OCI-LY3 (cell line): ENCODE measurements at regions not wholly inside any gene's neighbourhood (a gene's known extent, or its start where the extent isn't known, plus 50 kb on each side); places are given as distances from the start of the nearest gene placed in this dataset.

Source experiments
- H2AFZ ChIP-seq: fragments of 200-600, 300-600 bp; shearing (Covaris generic); 2 replicates; pipeline ENCODE4 v1.6.0; 2014; ENCODE audit warnings: antibody characterized with exemption, low read depth, low read length
- H3K27ac ChIP-seq: fragments of 200-600, 300-600 bp; sonication (generic); 2 replicates; pipeline ENCODE4 v1.5.1; 2014; ENCODE audit warnings: mild to moderate bottlenecking, low read length, moderate library complexity, mixed read lengths
- H3K27me3 ChIP-seq: fragments of 200-600, 300-600 bp; sonication (generic); 2 replicates; pipeline ENCODE4 v1.6.1; 2014; ENCODE audit warnings: low read depth, low read length, mixed read lengths
- H3K36me3 ChIP-seq: fragments of 200-600, 300-600 bp; sonication (generic); replicated peaks from 2 replicates; pipeline ENCODE3; 2014; ENCODE audit warnings: low read depth, low read length, mixed read lengths
- H3K4me1 ChIP-seq: fragments of 300-600, 200-600 bp; sonication (generic); 2 replicates; pipeline ENCODE4 v1.6.1; 2014; ENCODE audit warnings: low read length, mixed read lengths
- H3K4me2 ChIP-seq: fragments of 200-600, 300-600 bp; sonication (generic); 2 replicates; pipeline ENCODE4 v1.6.1; 2014; ENCODE audit warnings: low read length, mixed read lengths
- H3K4me3 ChIP-seq: fragments of 300-600, 200-600 bp; sonication (generic); 2 replicates; pipeline ENCODE4 v1.5.1; 2014; ENCODE audit warnings: antibody characterized with exemption, mild to moderate bottlenecking, low read length, moderate library complexity
- H3K79me2 ChIP-seq: fragments of 300-600, 200-600 bp; shearing (Covaris generic); 2 replicates; pipeline ENCODE4 v1.6.1; 2014; ENCODE audit warnings: mild to moderate bottlenecking, low read length, mixed read lengths
- H3K9ac ChIP-seq: fragments of 300-600, 200-600 bp; shearing (Covaris generic); 2 replicates; pipeline ENCODE4 v1.6.0; 2014; ENCODE audit warnings: mild to moderate bottlenecking, low read length, moderate library complexity
- H3K9me3 ChIP-seq: fragments of 200-600, 300-600 bp; shearing (Covaris generic); 2 replicates; pipeline ENCODE4 v1.6.1; 2014; ENCODE audit warnings: low read length, mixed read lengths; ENCODE audit not compliant: insufficient read depth
- H4K20me1 ChIP-seq: fragments of 200-600, 300-600 bp; sonication (generic); 2 replicates; pipeline ENCODE4 v1.6.1; 2016; ENCODE audit warnings: low read length, mixed read lengths; ENCODE audit not compliant: insufficient read depth
- EZH2phosphoT487 ChIP-seq: fragments of 200-600 bp; shearing (Covaris generic); IDR thresholded peaks from 2 replicates; pipeline ENCODE4 v1.6.1; 2018; ENCODE audit warnings: antibody characterized with exemption, mixed run types, low read depth
- TF ChIP-seq, protein P1 (sequence below): fragments of 200-600, 300-600 bp; sonication (generic); IDR thresholded peaks from 2 replicates; pipeline ENCODE4 v1.5.1; 2014; ENCODE audit warnings: antibody characterized with exemption, low read length, low read depth

DNA sequence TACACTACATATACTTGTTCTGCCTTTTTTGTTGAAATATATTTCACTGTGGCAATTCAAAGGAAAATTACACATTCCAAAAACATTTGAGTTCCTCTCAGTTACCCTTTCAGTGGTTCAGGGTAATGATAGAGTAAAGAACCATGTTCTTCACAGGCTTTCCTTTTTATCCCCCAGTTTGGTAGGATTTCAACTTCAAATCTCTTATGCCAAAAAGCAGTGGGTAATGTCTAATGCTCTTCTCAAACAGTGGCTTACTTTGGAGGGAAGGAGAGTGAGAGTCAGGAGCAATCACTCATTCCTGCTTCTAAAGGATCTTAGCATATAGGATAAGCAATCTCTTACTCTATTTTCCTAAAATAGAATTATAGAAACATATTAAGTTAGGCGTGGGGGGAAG is 290.6 kb downstream of the ZEB2 start:
- H3K4me2 ChIP-seq, result no peak overlapping the region
- H3K27ac ChIP-seq, result no peak overlapping the region
- TF ChIP-seq, protein P1, sequence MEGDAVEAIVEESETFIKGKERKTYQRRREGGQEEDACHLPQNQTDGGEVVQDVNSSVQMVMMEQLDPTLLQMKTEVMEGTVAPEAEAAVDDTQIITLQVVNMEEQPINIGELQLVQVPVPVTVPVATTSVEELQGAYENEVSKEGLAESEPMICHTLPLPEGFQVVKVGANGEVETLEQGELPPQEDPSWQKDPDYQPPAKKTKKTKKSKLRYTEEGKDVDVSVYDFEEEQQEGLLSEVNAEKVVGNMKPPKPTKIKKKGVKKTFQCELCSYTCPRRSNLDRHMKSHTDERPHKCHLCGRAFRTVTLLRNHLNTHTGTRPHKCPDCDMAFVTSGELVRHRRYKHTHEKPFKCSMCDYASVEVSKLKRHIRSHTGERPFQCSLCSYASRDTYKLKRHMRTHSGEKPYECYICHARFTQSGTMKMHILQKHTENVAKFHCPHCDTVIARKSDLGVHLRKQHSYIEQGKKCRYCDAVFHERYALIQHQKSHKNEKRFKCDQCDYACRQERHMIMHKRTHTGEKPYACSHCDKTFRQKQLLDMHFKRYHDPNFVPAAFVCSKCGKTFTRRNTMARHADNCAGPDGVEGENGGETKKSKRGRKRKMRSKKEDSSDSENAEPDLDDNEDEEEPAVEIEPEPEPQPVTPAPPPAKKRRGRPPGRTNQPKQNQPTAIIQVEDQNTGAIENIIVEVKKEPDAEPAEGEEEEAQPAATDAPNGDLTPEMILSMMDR, result no peak
- TF ChIP-seq EZH2phosphoT487, result no peak
- H3K79me2 ChIP-seq, result no peaks in the 10 kb centered on the region
- H4K20me1 ChIP-seq, result no peaks in the 10 kb centered on the region
- H3K4me3 ChIP-seq, result no peak overlapping the region
- no peak overlapping the region for H2AFZ ChIP-seq
- no peaks in the 10 kb centered on the region for H3K27me3 ChIP-seq
- H3K36me3 ChIP-seq, result no peaks in the 10 kb centered on the region
- H3K9me3 ChIP-seq, result no peaks in the 10 kb centered on the region
- no peak overlapping the region for H3K9ac ChIP-seq
- peaks cover 37% of the 10 kb centered on the region for H3K4me1 ChIP-seq

DNA sequence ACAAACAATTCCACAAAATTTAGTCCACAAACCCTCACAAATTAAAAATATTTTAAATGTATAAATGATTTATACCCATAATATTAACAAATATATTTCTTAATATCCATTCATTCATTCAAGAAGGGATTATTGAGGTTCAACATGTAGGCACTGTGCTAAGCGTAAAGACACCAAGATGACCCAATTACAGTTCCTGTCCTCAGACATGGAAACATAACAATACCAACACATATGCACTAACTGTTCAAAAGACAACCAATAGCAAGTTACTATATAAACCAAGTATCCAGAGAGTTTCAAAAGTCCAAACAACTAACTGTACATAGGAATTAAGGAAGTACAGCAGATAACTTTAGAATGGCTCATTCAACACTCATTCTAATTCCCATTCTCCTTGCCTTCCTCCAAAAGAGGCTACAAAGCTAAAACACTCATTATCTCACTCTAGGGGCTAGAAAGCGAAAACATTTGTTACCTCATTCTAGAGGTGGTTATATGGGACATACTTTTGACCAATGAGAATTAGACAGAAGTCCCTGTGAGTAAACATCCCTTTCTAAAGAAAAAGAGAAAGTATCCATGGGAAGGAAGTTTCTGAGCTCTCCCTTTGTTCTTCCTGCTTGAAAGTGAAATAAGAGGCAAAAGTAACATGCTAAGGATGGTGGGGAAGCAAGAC is 292.4 kb downstream of the ZEB2 start:
- Histone ChIP-seq H2AFZ (no peak overlapping the region), H3K4me3 (no peak overlapping the region), H3K4me1 (peaks cover 19% of the 10 kb centered on the region), H3K79me2 (no peaks in the 10 kb centered on the region), H3K9me3 (no peaks in the 10 kb centered on the region), H3K36me3 (no peaks in the 10 kb centered on the region), H3K27me3 (no peaks in the 10 kb centered on the region), H4K20me1 (no peaks in the 10 kb centered on the region), H3K9ac (no peak overlapping the region), H3K4me2 (no peak overlapping the region), H3K27ac (no peak overlapping the region)
- TF ChIP-seq, protein P1, result no peak
- no peak for TF ChIP-seq EZH2phosphoT487

DNA sequence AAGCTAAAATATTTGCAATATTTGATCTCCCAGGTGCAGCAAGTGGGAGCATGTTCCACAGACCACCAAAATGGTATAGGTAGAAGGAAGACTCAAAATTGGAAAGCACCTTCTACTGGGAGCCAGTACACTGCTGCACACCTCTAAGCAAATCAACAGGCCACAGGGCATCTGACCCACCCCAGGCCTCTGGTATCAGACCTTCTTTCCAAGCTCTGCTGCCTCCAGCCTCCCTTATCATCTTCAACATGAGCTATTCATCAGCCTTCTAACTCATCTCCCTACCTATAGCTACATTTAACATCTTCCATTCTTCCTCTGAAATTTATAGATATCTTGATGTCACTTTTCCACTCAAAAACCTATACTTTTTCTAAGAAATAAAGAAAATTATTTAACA is 294.8 kb downstream of the ZEB2 start:
- Histone ChIP-seq H3K27me3 (no peaks in the 10 kb centered on the region), H3K36me3 (no peaks in the 10 kb centered on the region), H3K4me3 (no peak overlapping the region), H3K9ac (no peak overlapping the region), H4K20me1 (no peaks in the 10 kb centered on the region), H2AFZ (no peak overlapping the region), H3K27ac (no peak overlapping the region), H3K9me3 (no peaks in the 10 kb centered on the region), H3K79me2 (no peaks in the 10 kb centered on the region), H3K4me2 (no peak overlapping the region), H3K4me1 (peaks cover 1% of the 10 kb centered on the region)
- no peak for TF ChIP-seq EZH2phosphoT487
- TF ChIP-seq, protein P1, result no peak

DNA sequence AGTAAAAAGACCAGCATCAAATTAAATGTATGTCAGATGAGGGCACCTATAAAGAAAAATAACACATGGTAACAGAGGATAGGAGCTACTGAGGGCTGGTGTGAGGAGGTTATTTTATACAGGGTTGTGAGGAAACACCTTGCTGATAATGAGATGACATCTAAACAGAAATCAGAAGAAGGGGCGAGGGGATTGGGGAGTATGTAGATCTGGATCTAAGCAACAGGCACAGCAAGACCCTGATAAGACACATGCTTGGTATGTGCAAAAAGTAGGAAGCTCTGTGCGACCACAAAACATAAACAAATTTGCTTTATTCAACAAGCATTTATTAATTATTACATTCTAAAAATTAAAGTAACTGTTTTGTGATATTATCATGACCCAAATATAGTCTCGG is 295.4 kb downstream of the ZEB2 start:
- H3K9ac ChIP-seq, result no peak overlapping the region
- H3K27me3 ChIP-seq, result no peaks in the 10 kb centered on the region
- no peak overlapping the region for H3K4me2 ChIP-seq
- H3K79me2 ChIP-seq, result no peaks in the 10 kb centered on the region
- no peaks in the 10 kb centered on the region for H4K20me1 ChIP-seq
- H2AFZ ChIP-seq, result no peak overlapping the region
- no peaks in the 10 kb centered on the region for H3K36me3 ChIP-seq
- no peak overlapping the region for H3K4me3 ChIP-seq
- TF ChIP-seq EZH2phosphoT487, result no peak
- TF ChIP-seq, protein P1, result no peak
- H3K27ac ChIP-seq, result no peak overlapping the region
- H3K4me1 ChIP-seq, result no peaks in the 10 kb centered on the region
- no peaks in the 10 kb centered on the region for H3K9me3 ChIP-seq
